Ishikawa (cell line): ENCODE measurements at regions not wholly inside any gene's neighbourhood (a gene's known extent, or its start where the extent isn't known, plus 50 kb on each side); places are given as distances from the start of the nearest gene placed in this dataset.
A peak's percentile ranks its signal among the peaks of the same experiment; 100 is the strongest.

Source experiments
- CEBPB ChIP-seq: IDR thresholded peaks from 2 replicates; pipeline ENCODE4 v1.6.1; 2012
- CREB1 ChIP-seq: IDR thresholded peaks from 2 replicates; pipeline ENCODE4 v1.6.1; 2012; ENCODE audit warnings: low read depth
- EGR1 ChIP-seq: IDR thresholded peaks from 2 replicates; pipeline ENCODE4 v1.6.1; 2012
- EP300 ChIP-seq: IDR thresholded peaks from 2 replicates; pipeline ENCODE4 v1.6.1; 2012; ENCODE audit warnings: borderline replicate concordance
- FOXM1 ChIP-seq: IDR thresholded peaks from 2 replicates; pipeline ENCODE4 v1.6.1; 2012; ENCODE audit warnings: low read depth, borderline replicate concordance
- NFIC ChIP-seq: IDR thresholded peaks from 2 replicates; pipeline ENCODE4 v1.6.1; 2012
- RAD21 ChIP-seq: IDR thresholded peaks from 2 replicates; pipeline ENCODE4 v1.6.1; 2012; ENCODE audit warnings: low read depth
- TAF1 ChIP-seq: IDR thresholded peaks from 2 replicates; pipeline ENCODE4 v1.6.1; 2012; ENCODE audit warnings: low read depth, mild to moderate bottlenecking
- TCF12 ChIP-seq: IDR thresholded peaks from 2 replicates; pipeline ENCODE4 v1.6.1; 2012; ENCODE audit warnings: low read depth
- TEAD4 ChIP-seq: IDR thresholded peaks from 2 replicates; pipeline ENCODE4 v1.6.1; 2012
- YY1 ChIP-seq: IDR thresholded peaks from 2 replicates; pipeline ENCODE4 v1.6.1; 2012; ENCODE audit warnings: low read depth
- ZBTB7A ChIP-seq: IDR thresholded peaks from 2 replicates; pipeline ENCODE4 v1.6.1; 2012; ENCODE audit warnings: low read depth
- TF ChIP-seq, protein P1 (sequence below): IDR thresholded peaks from 2 replicates; pipeline ENCODE4 v1.6.1; 2012
- TF ChIP-seq, protein P2 (sequence below): IDR thresholded peaks from 2 replicates; pipeline ENCODE4 v1.6.1; 2012; ENCODE audit warnings: low read depth, mild to moderate bottlenecking
- TF ChIP-seq, protein P3 (sequence below): IDR thresholded peaks from 2 replicates; pipeline ENCODE4 v1.6.1; 2012

DNA sequence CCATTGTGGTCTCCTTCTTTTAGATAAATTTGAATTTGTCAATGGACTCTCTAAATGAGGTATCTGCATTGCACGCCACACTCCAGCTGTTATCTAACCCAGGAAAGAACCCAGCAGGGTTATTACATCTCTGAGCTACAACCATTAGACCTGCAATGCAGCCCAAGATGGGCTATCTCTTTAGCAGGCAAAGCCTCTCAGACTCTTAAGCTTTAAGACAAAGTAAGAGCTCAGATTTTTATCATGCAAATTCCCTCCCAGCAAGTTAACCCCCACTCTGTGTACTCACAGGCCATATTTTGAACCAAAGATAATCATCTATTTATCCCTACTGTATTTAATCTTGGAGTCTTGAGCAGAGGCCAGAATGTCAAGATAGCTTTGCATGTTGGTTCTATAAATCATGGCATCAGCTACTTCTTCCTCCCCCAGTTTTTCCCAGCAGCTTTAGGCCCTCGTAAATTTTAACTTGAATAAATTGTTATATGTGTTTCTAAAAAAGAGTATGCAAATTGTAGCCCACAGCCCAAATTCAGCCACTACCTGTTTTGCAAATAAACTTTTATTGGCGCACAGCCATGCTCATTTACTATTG, 273.7 kb upstream of the PKDCC start:
- TF ChIP-seq EP300 (no peak), FOXM1 (no peak), NFIC (no peak), TCF12 (no peak), ZBTB7A (no peak), TEAD4 (no peak), CREB1 (no peak), CEBPB (no peak), TAF1 (no peak), EGR1 (no peak), RAD21 (no peak), YY1 (no peak)
- TF ChIP-seq, protein P1, sequence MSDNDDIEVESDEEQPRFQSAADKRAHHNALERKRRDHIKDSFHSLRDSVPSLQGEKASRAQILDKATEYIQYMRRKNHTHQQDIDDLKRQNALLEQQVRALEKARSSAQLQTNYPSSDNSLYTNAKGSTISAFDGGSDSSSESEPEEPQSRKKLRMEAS = no peak
- TF ChIP-seq, protein P2, sequence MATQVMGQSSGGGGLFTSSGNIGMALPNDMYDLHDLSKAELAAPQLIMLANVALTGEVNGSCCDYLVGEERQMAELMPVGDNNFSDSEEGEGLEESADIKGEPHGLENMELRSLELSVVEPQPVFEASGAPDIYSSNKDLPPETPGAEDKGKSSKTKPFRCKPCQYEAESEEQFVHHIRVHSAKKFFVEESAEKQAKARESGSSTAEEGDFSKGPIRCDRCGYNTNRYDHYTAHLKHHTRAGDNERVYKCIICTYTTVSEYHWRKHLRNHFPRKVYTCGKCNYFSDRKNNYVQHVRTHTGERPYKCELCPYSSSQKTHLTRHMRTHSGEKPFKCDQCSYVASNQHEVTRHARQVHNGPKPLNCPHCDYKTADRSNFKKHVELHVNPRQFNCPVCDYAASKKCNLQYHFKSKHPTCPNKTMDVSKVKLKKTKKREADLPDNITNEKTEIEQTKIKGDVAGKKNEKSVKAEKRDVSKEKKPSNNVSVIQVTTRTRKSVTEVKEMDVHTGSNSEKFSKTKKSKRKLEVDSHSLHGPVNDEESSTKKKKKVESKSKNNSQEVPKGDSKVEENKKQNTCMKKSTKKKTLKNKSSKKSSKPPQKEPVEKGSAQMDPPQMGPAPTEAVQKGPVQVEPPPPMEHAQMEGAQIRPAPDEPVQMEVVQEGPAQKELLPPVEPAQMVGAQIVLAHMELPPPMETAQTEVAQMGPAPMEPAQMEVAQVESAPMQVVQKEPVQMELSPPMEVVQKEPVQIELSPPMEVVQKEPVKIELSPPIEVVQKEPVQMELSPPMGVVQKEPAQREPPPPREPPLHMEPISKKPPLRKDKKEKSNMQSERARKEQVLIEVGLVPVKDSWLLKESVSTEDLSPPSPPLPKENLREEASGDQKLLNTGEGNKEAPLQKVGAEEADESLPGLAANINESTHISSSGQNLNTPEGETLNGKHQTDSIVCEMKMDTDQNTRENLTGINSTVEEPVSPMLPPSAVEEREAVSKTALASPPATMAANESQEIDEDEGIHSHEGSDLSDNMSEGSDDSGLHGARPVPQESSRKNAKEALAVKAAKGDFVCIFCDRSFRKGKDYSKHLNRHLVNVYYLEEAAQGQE = no peak
- TF ChIP-seq, protein P3, sequence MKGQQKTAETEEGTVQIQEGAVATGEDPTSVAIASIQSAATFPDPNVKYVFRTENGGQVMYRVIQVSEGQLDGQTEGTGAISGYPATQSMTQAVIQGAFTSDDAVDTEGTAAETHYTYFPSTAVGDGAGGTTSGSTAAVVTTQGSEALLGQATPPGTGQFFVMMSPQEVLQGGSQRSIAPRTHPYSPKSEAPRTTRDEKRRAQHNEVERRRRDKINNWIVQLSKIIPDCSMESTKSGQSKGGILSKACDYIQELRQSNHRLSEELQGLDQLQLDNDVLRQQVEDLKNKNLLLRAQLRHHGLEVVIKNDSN = no peak

DNA sequence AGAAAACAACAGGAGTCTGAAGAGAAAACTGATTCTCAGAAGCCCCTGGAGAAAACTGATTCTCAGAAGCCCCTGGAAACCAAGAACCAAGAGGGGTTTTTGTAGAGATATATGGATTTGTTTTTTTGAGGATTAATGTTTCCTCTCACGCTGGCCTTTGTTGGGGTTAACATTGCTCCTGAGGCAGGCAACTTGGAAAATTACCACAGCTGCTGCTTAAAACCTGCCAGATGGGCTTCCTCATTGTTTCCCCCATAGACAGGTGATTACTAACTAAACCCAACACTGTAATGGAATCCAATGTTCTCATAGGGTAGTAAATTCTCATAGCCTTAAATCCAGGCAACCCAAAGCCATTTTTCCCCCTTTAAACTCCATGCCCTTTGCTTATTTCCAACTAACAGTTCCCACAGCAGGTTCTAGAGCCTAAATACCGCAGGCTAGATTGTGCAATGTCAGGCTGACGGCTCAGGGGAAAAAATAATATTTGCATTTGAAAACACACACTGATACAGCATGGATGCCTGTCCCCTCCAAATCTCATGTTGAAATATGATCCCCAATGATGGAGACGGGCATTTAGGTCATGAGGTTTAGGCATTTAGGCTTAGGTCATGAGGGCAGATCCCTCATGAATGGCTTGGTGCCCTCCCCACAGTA, 272.3 kb upstream of the PKDCC start:
- TF ChIP-seq CEBPB (no peak), TAF1 (no peak), YY1 (no peak), ZBTB7A (no peak), CREB1 (no peak), FOXM1 (no peak), RAD21 (no peak), TCF12 (no peak), EP300 (no peak), NFIC (no peak), TEAD4 (no peak)
- TF ChIP-seq, protein P3 = no peak
- TF ChIP-seq, protein P2 = no peak
- TF ChIP-seq, protein P1 = no peak

DNA sequence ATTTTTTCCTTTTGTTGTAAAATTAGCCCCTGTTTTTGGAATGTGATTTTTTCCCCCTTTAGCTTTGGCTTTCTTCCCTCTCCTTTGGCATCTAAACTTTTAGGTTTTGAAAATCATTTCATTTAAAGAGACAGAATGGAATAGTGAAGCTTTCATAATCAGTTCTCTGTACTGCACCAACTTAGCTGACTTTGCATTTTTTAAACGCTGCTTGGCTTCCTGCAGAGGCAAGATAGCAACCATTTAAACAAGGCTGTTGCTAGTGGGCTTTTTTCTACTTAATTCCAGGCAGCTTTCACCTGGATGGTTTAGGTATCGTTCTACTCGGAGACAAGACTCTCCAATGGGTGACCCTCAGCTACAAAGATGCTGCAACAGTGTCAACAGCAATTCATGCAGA, 267.9 kb upstream of the PKDCC start:
- TF ChIP-seq TAF1 = no peak
- no peak for TF ChIP-seq FOXM1
- TF ChIP-seq NFIC = no peak
- TF ChIP-seq CREB1 = no peak
- no peak for TF ChIP-seq TCF12
- TF ChIP-seq, protein P1 = no peak
- no peak for TF ChIP-seq RAD21

DNA sequence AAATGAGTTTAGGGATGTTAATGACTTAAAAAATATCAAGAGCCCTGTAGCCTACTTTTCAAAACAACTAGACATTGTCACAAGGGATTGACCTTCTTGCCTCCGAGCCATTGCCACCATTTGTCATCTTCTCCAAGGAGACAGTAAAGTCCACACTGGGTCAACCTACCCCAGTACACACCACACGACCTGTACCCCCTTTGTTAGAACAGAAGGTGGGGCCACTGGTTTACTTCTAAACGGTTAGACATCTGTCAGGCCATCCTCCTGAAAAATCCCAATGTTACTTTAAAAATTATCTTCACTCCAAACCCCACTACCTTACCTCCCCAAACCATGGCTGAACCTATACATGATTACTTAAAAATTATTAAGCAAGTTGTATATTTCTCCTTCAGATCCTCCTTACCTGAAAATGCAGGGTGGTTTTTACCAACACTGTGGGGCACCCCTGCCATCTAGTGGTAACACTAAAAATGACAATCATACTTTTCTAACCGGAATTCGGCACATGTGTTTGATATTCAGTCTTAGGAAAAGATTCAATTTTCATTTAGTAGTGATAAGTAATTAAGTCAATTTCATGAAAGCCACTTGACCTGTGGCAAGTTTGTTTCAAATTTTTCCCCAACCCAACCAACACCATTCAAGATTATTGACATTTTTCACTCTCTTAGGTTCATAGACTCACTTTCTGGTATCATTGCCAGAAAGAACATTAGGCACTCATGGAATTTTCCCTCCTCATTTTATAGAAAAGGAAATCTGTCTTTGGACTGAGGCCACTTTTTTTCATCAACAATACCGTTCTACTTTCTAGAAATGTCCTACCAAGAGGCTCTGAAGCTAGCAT, 265.3 kb upstream of the PKDCC start:
- TF ChIP-seq ZBTB7A = no peak
- TF ChIP-seq TEAD4 = no peak
- TF ChIP-seq YY1 = no peak
- TF ChIP-seq, protein P2 = no peak
- no peak for TF ChIP-seq FOXM1
- no peak for TF ChIP-seq TAF1
- no peak for TF ChIP-seq TCF12
- peak; percentile 83 for TF ChIP-seq RAD21
